ENCODE measurements at regions not wholly inside any gene's neighbourhood (a gene's known extent, or its start where the extent isn't known, plus 50 kb on each side); places are given as distances from the start of the nearest gene placed in this dataset.

DNA sequence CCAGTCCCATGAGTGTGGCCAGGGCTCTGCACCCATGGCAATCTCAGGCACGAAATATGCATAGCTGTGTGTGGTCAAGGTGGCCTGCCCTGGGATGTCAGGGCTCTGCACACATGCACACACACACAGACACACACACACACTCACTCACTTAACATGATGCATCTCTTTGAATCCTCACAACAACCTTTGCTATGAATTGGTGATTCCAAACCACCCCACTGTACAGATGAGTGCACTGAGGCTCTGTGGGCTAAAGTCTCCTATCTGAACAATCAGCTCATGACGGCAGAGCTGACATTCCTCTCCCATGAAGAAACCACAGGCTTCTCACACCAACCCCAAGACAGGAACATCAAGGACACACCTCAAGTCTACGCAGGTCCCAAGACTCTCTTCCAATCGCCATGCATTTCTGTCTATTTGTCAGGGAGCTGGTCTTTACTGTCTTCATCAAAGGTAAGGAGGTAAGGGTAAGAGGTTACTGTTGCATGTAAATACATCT, 131.6 kb downstream of the ETS2 start:
- no peak for TF ChIP-seq GATA3 (IDR thresholded peaks at IDR 0.05; ENCODE audit: low read depth, low read length)
- TF ChIP-seq GATA2 (IDR thresholded peaks at IDR 0.05; ENCODE audit: low read depth, low read length) = no peak

Measured in SH-SY5Y (cell line).